ENCODE measurements at regions not wholly inside any gene's neighbourhood (a gene's known extent, or its start where the extent isn't known, plus 50 kb on each side); places are given as distances from the start of the nearest gene placed in this dataset.
"Not testable (repeated sequence)": the region's sequence is repeated elsewhere in the genome, so short reads cannot be mapped to it uniquely, and the experiment has no call there.

DNA sequence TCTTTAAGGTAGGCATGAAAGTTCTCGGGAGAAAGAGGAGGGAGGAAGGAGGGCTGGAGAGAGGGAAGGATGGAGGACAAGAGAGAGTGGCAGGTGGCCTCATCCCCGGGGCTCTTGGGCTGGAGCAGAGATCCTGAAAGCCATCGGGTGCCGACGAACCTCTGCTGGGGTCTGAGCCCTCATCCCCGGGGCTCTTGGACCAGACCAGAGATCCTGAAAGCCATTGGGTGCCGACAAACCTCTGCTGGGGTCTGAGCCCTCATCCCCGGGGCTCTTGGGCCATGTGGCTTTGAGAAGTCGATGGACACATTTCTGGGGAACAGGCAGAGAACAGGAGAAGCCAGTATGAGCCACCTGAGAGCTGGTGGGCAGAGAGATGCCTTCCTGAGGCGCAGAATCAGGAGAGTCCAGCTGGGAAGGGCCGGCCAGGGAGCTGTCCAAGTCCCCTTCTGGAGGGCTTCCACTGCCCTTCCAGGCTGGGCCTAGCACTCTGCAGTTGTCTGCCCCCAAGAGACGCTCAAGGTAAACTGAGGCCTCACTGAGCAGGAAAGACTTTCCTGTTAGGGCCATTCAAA is 1398.1 kb downstream of the BRD1 start:
- DNase-seq = no peak

DNA sequence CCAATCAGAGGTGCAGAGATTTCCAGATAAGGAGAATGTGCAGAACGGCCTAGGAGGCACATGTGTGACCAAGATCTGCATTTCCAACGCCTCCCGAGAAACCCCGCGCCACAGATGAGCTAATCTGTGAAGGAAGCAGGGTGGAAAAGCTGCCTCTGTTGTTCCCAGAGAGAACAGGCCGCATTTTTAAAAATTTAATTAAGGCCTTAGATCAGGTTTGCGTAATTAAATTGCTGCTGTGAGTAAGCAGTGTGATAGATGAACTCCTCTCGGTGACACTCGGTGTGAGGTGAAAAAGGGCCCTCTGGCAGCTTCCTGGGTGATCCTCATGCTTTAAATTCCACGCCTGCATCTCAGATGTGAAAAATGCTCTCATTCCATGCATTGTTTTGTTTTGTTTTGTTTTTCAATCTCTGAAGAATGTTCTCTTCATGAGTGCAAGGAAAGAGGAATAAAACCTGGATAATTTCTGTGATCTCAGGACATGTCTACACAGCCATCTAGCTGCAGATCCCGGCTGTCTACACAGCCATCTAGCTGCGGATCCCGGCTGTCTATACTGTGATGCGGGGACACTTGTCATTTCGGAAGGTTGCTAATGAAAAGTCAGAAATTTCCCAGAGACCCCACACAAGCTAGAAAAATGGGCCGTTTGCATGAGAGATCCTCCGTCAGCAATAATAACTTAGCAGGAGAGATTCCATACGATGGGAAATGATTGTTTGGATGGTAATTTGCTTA is 1398.9 kb downstream of the BRD1 start:
- no peak for DNase-seq

DNA sequence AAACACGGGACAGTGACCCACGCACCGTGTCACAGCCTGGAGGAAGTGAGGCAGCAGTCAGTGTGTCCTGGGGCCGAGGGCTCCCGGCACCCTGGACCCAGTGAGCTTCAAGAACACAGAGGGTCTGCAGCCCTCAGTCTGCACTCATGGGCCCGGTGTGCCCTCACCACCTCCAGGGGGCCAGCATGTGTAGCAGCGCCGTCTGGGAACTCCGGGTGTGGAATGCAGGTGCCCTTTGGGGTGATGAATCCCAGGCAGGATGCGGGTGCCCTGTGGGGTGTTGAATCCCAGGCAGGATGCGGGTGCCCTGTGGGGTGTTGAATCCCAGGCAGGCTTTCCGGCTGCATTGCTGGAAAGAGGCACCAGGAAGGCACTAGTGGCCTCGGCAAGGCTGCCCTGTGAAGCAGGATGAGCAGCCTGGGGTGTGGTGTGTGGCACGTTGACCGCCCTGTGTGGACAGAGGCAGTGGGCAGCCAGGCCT is 1399.9 kb downstream of the BRD1 start:
- no peak for DNase-seq

DNA sequence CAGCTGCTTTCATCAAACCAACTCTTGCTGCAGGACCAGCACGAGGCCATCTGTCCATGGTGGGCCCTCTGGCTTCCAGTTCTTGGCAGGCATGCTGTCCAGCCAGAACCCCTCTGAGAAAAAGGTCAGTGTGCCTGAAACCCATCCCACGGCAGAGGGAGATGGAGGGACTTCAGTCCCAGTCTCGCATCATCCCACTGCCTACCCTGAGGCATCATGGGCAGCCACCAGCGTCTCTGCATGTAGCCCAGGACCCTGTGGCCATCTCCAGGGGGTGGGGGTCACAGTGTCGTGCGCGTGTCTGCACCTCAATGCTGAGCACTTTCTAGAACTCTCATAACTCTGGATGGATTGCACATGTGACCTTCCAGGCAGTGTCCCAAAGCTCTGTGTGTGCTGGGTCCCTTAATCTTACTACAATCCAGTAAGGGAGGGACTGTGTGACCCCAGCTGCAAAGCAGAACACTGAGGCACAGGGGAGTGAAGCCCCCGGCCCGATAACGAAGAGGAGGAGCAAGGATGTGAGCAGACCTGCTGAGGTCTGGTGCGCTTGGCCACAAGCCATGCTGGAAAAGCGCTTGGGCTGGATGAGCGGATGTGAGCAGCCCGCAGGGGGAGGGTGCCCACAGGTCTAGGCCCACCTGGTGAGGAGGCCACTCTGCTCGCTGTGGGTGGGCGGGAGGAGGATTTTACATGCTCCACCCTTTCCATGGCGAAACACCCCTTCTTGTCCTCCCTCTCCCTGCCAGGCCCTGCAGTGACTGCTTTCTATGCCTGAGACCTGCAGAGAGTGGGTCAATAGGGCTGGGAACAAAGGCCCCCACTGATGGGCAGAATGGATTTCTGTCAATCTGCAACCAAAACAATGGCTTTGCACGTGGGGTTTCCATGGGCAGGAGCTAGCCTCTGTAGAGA is 1401.0 kb downstream of the BRD1 start:
- DNase-seq = no peak

DNA sequence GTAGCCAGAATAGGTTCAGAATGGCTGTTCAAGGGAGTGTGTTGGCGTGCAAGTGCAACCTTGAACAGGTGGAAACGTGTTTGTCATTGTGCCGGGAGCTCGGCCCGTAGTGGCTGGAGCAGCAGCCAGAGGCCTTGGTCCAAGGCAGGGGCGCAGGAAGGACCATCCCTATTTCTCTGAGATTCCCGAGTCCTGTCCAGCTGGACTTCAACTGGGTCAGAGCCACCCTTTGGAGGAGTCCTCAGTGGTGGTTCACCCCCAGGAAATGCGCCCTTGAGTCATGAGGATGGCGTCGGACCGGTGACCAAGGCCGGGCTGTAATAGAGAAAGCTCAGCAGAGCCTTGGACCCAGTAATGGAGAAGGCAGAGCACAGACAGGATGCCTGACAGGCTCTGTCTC is 1402.0 kb downstream of the BRD1 start:
- DNase-seq = no peak

DNA sequence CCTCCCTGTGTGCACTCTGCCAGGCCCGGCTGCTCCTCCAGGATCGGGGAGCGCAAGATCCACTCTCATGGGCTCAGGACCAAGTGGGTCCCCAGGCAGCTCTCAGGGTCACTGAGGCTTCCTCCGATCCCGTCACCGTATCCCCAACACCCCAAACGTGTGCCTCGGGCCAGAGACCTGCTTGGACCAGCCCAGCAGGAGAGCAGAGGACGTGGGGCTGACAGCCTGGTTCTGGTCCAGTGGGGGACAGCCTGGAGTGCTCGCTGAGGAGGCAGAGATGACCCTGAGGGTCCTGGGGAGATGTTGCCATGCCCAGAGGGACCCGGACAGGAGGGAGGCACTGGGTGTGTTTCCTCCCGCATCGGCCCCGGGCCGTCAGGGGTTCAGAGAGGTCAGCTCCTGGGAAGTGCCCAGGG is 1402.6 kb downstream of the BRD1 start:
- DNase-seq = no peak

DNA sequence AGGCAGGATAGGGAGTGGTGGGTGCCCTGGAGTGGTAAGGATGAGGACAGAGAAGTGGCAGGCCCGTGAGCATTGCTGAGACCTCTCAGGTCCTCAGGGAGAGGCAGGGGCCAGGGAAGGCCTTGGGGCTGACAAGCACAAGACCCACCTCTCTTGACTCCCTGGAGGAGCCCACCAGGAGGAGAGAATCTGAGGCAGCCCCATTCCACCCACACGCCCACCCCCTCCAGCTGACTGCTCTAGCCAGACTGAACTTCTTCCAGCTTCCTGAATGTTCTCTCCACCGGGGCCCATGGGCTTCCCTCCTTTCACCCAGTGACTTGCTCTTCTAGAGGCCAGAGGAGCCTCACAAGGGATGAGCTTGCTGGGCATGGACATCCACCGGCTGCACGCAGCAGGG is 1403.0 kb downstream of the BRD1 start:
- DNase-seq = no peak

DNA sequence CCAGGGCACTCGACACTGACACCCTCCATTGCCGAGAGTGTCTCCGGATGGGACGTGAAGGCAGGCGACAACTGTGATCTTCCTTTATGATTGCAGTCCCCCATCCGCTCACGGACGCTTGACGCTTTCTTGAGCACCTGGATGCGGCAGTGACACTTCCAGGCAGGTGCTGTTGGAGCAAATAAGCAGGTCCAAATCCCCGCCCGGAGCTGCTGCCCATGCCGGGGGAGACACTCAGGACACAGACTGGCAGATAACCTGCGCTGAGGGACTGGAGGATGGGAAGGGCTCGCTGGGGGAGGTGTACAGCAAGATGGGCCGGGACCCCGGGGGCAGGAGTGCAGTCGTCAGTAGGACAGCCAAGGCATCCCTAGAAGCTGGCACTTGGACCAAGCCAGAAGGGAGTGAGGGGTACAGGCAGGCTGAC is 1403.5 kb downstream of the BRD1 start:
- DNase-seq = no peak

DNA sequence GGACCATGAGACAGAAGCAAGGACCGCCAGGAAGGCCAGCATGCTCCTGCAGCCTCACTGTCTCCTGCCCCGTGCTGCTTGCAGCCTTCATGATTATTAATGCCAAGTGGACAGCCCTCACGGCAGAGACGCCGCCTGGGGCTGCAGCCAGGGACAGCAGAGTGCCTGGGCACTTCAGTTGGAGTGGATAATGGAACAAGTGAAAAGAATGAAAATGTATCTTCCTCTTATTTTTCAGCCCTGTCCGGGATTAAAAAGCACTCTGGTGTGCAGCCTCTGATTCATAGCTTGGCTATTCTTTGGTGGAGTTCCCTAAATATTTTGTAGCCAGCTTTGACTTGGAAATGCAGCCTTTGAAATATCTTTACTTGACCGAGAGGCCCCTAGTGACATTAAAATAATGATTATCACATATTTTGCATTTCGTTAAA is 1404.2 kb downstream of the BRD1 start:
- DNase-seq = no peak

DNA sequence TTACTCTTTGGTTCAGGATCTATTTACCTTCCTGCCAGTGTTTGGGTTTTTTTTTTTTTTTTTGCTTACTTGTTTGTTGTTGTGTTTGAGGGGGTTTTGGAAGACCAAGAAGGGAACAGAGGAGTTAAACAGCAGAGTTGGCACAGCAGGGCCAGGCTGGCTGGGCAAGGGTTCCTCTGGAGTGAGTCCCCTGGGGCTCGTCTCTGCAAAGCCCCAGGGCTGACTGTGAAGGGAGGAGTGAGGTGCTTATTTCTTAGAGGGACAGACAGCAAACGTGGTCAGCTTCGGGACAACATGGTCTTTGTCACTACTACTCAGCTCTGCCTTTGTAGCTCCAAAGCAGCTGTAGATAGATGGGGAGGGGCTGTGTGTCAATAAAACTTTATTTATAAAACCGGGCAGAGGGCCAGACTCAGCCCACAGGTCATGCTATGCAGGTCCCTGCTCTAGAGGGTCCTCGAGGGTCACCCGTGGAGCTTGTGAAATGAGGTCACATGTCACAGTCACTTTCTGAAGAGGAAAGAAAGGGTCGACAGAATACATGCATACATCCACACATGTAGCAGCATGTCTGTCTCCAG is 1404.7 kb downstream of the BRD1 start:
- no peak for DNase-seq

DNA sequence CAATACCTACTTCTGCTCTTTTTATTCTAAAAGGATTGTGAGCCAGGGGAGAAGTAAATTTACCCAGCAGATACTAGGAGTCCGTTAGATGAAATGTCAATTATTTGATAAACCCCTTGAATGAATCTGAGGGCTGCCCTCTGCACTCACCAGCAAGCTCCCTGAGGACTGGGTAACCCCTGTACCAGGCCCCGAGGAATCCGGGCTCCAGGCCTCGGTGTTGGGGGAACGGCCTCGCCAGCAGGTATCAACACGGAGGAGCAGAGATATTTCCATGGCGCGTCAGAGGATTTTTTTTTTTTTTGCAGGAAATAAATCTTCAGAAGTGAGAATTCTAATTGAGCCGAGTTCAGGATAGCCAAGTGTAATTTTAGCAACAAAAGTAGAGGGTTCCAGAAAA is 1408.8 kb downstream of the BRD1 start:
- no peak for DNase-seq

DNA sequence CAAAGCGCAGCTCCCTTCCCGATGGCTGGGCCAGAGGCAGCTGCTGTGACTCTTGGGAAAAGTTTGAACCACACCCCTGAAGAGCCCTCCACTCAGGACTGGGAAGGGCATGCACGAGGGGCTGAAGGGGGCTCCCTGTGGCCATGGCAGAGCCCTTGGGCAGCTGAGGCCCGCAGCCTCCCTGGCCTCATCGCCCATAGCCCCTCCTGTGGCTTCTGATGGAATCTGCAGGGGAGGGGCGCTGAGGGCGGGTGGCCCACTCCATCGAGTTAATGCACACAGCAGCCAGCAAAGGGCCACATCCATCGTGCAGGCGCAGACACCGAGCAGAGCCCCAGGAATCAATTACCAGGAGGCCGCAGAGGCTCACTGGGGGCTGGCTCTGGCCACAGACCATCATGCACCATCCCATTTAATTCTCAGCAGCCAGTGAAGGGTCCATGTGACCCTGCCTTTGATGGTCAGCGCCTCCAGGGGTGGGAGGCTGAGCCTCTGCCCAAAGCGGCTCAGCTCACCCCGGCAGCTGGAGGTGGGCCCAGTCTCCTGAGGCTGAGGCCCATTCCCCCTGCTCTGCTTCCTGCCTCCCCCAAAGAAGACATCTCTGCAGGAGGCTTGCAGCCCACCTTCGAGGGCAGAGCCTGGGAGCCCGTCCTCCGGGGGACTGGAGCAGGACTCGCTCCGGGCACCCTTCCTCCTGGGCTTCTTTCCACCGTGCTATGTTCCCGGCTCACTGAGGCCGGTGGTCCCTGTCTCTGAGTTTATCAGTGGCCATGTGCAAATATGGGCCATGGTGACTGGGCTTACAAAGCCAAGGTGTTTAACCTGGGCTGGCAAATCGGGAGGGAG is 1410.2 kb downstream of the BRD1 start:
- no peak for DNase-seq

DNA sequence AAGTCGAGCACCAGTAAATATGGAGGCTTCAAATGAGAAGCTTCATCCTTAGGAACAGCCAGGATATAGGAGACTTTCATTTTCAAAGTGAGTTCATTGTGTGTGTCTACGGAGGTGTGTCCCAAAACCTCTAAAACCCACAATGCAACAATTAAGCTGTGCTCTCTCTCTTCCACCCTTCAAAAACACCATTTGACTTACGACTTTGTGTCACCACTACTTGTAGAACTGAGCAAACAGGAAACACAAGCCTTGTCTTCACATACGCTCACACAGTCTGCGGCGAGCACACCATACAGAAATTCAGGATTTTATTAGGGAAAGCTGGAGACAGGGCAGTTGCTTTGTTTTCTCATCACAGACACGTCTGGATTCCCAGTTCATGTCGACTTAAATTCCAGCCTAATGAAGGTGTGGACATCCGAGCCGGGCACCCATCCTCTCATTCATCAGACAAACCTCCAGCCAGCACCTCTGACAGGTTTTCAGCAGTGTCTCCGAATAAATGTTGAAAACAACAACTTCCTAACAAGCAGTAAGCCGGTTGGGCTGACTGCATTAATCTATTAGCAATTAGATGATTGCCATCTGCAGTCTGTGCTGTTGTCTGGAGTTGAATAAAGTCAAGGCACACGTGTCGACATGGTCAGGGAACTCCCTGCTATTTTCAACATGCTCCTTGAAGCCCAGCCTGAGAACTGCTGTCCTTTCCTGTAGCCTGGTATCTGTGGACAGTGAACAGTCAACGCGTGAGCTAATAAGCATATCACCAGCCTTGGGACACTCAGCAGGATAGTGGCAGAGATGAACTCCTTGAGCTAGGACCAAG is 1411.1 kb downstream of the BRD1 start:
- no peak for DNase-seq

DNA sequence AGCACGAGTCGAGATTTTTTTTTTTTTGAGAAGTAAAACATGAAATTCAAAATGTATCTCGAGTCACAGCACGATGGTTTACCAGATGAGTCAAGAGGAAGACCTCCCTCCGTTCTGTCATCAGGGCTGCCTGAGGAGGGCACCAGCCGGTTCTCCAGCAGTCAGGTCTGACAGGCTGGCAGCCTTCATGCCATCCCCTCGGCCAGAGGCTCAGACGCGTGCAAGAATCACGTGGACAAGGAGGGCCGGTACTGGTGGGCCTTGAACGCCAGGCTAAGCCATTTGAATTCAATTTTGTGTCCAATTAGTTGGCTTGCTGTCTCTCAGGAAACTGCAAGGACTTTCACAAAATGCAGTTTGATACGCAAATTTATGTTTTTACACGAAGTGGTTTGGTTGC is 1412.2 kb downstream of the BRD1 start:
- DNase-seq = no peak

DNA sequence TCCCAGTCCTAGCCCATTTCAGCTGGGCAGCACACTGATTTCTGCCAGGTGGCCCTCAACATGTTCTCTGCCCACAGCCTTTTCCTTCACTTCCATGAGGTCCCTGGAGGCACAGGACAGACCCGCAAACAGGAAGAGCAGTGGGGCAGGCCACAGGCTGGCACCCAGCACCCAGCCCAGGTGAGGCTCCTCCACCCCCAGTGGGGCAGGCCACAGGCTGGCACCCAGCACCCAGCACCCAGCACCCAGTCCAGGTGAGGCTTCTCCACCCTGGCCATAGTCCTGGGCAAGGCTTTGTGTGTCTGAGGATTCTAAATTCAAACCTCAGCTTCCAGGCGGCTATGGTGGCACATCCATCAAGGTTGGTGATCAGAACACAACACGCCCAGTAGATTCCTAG is 1413.0 kb downstream of the BRD1 start:
- no peak for DNase-seq

DNA sequence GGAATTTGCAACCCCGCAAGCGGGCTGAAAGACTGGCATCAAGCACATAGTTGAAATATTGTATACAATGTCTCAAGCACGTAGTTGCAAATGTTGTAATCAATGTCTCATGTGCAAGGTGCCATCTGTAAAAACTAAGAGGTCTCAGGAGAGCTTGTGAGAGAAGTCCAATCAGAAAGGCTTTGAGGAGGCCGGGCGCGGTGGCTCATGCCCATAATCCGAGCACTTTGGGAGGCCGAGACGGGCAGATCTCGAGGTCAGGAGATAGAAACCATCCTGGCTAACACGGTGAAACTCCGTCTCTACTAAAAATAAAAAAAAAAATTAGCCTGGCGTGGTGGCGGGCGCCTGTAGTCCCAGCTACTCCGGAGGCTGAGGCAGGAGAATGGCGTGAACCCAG is 1414.7 kb downstream of the BRD1 start:
- not testable (repeated sequence) for DNase-seq

DNA sequence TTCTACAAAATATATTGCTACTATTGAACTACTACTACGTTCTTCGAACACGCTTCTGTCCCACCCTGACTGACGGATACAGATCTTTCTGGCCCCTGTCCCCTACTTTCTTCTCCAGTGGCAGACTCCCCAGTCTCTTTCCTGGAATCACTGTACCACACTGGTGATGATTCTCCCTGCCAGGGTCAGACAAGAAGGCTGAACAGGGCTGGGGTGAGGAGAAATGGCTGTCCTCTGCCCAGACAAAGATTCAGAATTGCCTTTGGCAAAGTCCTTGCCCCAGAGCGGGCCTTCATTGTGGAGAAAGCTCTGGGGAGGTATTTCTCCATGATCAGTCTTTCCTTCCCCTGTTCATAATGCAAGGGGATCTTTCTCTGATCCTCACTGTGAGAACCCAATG is 1417.1 kb downstream of the BRD1 start:
- no peak for DNase-seq

DNA sequence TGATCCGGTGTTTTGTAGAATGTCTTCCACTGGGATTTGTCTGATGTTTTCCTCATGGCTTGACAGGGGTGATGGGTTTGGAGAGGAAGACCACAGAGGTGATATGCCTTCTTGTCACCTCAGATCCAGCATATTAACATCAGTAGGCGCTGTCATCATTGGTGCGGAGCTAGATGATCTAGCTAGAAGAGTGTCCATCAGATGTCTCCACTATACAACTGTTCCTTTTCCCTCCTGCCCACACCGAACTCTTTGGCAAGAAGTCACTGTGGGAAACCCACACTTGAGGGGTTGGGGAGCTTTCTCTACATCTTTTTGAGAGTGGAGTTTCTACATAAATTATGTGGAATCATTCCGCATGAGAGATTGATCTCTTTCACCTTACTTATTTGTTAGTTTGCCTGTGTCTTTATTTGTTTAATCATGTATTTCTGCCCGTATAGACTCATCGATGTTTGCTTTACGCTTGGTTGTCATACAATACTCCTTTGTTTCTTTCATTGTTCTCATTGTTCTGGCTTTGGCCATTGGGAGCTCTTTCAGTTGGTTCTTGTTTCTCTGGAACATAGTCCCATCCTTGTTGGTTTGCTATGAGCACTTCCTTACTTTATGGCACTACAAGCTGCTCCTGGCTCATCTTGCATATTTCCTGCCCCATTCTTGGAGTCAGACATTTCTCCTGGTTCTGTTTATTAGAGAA is 1420.3 kb downstream of the BRD1 start:
- DNase-seq = no peak

DNA sequence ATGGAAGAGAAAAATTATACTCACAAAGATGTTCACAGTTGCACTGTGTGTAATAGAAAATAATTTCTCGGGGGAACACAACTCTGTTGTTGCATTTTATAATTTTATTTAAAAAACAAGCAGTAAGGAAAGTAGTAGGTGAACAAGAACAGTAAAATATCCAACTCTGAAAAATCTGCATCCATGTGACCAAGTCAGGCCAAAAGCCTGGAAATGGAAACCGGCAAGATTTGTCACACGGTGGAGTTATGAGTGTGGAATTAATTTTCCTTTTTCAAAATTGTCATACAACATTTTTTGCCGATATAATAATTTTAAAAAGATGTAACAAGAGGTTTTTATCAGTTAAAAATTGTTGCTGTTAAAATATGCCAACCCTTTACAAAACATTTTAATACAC is 1421.5 kb downstream of the BRD1 start:
- no peak for DNase-seq

DNA sequence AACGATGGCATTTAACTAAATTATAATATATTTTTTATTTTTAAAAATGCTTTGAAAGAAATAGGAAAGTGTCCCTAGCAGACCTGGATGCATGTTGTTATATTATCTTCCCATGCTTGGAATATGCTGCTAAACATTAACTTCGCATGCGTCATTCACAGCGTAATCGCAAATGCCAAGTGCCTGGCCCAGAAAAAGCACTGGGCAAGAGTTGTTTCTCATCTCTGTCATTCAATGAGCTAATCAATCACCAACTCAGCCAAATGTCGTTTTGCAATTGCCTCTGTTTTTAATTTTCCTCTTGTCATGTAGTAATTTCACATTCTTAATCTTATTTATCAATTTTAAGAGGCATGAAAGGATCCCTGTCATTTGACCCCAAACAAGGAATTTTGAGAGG is 1421.9 kb downstream of the BRD1 start:
- no peak for DNase-seq

Measured in hematopoietic multipotent progenitor cell treated with erythropoietin and hydrocortisone succinate and interleukin-3 and kit ligand, for 4 days (in vitro differentiated cells).